ENCODE measurements at regions not wholly inside any gene's neighbourhood (a gene's known extent, or its start where the extent isn't known, plus 50 kb on each side); places are given as distances from the start of the nearest gene placed in this dataset.

DNA sequence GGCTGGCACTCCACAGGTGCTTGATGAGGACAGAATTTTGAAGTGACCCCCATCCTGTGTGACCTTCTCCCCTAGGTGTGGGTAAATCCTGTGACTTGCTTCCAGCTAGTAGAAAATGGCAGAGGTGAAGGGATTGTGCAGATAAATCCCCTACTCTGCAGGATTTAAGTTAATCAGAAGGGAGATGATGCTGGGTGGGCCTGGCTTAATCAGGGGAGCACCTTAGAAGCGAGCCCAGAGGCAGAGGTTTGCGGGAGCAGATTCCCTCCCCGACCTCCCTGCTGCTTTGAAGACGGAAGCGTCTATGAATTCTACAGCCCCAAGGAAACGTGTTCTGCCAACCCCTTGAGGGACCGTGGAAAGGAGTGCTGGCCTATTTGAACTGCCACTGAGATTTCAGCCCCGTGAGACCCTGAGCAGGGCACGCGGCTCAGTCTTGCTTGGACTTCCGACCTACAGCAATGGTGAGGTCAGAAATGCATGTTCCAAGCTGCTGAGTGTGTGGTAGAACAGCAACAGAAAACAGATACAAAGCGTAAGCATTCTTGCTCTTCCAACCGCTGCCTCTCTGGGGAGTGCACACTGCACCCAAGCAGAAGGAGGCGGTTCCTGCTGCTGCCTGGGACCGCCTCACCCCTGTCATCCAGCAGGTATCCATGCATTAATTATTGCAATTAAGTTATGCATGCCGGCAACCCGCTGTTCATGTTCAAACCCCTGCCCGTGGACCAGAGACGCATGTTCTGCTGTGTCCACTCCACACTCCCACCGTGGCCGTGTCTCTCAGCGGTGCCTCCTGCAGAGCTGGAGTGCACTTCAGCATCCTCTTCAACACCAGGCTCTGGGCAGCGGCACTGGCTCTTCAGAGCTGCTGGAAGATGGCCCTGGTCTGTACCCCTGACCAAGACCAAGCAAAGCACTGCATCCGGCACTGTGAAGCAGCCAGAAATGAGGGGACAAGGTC, 54.6 kb upstream of the RXRA start:
- no peak for DNase-seq (ENCODE audit: low read depth, low spot score)

DNA sequence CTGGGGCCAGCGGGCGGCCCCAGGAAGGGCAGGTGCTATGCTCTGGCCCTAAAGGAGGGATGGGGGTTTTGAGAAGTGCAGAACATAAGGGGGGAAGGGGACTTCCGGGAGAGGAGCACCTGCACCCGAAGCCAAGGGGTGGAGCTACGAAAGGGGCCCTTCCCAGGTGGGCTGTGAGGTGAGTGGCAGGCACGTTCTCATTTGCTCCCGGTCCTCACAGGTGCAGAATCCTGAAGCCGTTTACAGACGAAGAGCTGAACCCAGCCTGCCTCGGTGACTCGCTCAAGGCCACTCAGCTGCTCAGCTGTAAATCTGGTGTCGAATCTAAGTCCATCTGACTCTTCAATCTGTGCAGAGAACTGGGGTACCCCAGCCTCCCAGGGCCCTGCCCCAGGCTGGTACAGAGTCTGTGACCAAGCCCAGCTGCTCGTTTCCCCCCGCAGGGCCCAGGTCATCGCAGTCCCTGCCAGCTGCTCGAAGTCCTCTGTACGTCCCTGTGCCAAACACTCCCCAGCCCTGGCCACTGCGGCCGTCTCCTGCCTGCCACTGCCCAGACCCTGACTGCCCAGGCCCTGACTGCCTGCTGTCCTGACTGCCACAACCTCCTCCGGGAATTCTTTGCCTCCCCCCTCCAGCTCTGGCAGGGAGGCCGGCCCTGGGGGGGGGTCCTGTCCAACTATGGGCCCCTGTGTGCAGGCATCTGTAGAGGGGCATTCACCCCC, 53.8 kb upstream of the RXRA start:
- DNase-seq (ENCODE audit: low read depth, low spot score): no peak

DNA sequence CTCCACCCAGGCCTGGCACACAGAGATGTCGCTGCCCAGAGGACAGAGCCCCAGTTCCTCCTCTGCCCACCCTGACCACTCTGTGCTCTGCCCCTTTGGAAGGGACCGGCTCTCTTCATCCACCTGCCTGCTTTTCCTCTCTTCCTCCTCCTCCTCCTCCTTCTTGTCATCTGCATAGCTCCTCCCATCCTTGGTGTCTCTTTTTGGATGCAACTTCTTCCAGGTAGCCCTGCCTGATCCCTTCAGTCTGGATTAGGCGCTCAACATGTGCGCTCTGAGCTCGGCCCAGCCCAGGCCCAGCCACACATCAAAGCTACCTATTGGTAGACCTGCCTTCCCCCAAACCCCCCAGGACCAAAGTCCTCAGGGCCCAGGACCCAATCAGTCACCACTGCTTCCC, 52.6 kb upstream of the RXRA start:
- no peak for DNase-seq (ENCODE audit: low read depth, low spot score)

DNA sequence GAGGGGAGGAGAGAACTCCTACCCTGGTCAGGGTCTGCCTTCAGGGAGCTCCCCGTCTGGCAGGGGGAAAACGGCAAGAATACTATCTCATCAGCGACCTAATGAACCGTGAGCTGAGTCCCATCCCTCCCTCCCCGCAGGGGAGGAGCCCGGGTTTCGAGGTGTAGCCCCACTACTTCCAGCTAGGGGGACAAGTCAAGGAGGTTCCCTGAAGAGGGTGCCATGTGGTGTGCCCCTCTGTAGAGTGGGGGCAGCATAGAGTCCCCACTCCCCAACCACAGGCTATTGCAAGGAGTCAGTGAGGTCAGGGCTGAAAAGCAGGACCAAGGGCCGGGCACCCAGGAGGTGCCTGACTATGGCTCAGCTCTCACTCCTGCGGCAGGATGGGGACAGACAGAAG, 50.9 kb upstream of the RXRA start:
- DNase-seq (ENCODE audit: low read depth, low spot score): peak; percentile 12

DNA sequence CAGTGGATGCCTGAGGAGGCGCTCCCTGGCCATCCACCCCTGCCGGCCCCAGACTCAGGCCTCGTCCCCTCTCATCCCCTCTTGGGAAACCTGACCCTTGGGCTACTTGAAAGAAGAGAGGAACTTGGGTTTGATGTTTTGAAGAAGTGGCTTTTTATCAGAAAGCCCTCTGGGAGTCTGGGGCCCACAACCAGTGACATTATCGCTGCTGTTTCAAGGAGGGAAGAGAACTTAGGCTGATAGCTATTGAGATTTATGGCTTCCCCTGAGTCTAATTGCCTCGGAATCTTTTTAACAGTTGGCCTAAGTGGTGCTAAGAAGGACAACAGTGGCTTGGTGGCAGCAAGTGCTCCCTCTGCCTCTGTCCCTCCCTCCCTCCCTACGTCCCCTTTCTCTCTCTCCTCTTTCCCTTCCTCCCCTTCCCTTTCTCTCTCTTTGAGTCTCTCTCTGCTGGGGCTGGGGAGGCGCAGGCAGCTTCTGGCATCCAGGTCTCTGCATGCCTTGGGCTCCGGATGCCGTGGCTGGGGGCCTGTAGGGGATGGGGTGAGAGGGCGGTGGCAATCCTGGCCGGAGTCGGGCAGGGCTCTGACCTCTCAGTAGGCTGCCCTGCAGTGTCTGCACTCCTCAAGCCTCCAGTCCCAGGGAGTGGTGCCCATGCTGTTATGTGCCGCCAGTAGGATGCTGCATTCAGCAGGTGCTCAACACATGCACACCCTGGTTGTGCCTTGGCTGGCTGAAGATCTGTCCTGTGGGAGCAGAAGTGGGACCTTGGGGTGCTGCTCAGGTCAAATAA, 49.6 kb upstream of the RXRA start:
- no peak for DNase-seq (ENCODE audit: low read depth, low spot score)
